CD4-positive, alpha-beta T cell treated with Interleukin-17A for 1 hour (primary cell): ENCODE measurements at regions not wholly inside any gene's neighbourhood (a gene's known extent, or its start where the extent isn't known, plus 50 kb on each side); places are given as distances from the start of the nearest gene placed in this dataset.
"Not testable (repeated sequence)": the region's sequence is repeated elsewhere in the genome, so short reads cannot be mapped to it uniquely, and the experiment has no call there.

Experiments used
- DNase-seq: peaks from one replicate; pipeline ENCODE4 v3.0.0-alpha.2; 2020

- no peak for DNase-seq
Measured at GRCh38 chr1:228945885-228946284, 210.6 kb downstream of the RHOU start.

DNA sequence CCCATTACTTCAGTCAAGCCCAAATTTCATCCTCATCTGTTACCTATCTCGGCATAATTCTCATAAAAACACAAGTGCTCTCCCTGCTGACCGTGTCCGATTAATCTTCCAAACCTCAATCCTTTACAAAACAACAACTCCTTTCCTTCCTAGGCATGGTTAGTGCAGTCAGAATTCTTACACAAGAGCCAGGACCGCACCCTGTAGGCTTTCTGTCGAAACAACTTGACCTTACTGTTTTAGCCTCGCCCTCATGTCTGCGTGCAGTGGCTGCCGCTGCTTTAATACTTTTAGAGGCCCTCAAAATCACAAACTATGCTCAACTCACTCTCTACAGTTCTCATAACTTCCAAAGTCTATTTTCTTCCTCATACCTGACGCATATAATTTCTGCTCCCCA lies 214.3 kb downstream of the RHOU start:
- DNase-seq = not testable (repeated sequence)

GRCh38 chr1:228953207-228953606 lies 217.9 kb downstream of the RHOU start:
- no peak for DNase-seq

DNA sequence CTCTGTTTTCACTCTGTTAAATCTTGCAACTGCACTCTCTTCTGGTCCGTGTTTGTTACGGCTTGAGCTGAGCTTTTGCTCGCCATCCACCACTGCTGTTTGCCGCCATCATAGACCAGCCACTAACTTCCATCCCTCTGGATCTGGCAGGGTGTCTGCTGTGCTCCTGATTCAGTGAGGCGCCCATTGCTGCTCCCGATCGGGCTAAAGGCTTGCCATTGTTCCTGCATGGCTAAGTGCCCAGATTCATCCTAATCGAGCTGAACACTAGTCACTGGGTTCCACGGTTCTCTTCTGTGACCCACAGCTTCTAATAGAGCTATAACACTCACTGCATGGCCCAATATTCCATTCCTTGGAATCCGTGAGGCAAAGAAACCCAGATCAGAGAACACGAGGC lies 218.5 kb downstream of the RHOU start:
- not testable (repeated sequence) for DNase-seq

DNA sequence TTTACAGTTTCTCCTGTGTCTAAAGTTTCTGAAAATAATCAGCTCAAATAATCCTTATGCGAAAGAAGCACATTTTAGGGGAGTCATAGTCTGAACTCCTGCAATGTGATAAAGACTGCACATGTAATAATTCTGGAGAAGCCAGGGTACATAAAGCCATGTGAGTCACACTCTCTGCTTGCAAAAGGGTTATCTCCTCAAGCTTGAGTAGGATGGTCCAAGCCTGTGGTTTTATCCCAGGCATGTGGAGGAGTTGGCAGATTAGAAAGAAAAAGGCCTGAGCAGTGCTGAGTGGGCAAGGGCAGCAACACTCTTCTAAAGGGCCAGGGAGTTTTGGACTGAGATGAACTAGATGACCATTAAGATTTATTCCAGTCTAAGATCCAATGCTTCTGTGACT lies 220.4 kb downstream of the RHOU start:
- no peak for DNase-seq

- no peak for DNase-seq
Measured at GRCh38 chr1:228956864-228957263, 221.6 kb downstream of the RHOU start.

DNA sequence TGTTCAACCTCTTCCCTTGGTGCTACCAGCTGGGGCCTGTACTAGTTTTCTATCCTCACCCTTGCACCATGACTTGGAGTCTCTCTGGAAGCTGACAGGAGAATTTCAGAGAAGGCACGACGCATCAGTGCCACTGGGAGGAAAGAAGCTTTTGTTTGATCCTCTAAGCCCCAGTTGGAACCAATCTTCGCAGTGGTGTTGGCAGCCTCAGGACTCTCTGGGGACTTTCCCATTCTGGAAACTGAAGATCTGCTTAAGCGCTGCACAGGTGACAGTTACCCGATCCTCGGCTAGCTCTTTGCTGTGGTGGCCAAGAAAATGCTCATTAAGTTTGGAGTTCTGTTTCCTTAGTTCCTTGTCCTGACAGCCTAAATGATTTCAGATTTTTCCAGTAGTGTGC lies 222.3 kb downstream of the RHOU start:
- DNase-seq = no peak

DNA sequence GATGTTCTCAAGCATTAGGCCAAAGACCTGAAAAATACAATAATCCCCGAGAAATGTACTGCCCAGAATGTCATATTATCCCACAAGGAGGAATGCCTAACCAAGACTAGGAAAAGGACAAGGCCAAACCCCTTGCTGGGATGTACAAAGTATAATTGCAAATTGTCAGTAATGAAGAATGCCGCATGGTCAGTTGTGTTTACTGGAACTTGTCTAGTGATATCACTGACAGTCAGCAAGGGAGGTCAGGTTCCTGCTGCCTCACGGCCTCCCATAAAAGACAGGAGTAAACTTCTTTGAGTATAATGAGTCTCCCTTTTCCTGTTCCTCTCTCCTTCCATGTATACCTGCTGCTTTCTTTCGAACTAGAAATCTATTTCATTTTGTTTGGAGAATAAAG lies 222.8 kb downstream of the RHOU start:
- no peak for DNase-seq

DNA sequence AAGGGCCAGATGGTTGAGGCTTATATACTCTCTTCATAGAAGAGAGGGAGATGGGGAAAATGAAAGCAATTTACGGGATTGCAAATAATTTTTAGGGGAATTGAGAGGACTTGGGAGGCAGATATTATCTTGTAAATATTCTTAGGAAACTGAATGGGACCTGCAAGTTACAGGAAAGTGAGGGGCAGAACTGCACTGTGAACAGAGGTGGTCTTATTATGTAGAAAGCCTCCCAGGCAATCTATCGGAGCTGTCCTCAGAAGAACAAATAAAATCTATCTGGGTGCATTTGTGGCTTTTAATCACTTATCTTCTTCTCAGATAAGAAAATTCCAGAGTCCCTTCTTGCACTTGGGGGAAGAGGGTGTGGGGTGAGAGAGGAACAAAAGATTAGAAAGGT lies 223.5 kb downstream of the RHOU start:
- DNase-seq = no peak

- no peak for DNase-seq
Measured at GRCh38 chr1:228960705-228961104, 225.4 kb downstream of the RHOU start.

- DNase-seq = no peak
Measured at GRCh38 chr1:228961511-228961910, 226.2 kb downstream of the RHOU start.

GRCh38 chr1:228963795-228964177 lies 228.5 kb downstream of the RHOU start:
- no peak for DNase-seq

DNA sequence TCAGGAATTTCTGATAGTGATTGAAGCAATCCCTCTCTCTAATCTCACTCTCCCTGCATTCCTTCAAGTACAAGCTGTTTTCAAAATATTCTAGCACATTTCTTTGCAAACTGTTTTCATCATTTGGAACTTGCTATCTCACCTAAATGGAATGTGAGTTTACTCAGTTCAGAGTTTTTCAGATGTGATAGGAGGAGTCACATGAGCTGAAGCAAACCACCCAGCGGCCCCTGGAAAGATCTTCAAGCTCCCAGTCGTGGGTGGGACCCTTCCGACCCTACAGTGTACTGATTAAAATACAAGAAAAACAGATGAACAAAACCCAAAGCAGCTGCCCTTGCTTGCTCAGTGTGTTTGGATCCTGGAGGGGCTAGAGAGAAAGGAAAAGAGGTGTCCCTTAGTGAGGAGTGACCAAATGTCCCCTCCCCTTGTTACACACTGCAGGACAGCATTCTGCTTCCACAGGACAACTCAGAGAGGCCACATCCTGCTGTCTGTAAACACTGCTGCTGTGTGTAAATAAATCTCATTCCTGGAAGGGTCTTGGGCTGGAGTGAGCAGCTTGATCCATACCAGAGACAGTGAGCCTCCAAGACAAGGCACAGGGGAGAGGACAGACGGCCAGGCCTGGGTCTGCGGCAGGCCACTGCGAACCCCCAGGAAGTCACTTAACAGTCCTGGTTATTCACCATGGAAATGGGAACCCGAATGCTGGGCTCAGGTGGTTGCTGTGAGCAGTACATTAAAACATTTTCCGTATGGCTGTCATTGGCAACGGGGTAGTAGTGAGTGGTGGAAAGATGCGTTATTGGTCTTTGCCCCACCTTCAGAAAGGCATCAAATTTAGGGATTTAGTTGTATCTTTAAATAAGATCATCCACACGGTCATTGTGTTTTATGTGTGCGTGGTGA lies 229.2 kb downstream of the RHOU start:
- no peak for DNase-seq

DNA sequence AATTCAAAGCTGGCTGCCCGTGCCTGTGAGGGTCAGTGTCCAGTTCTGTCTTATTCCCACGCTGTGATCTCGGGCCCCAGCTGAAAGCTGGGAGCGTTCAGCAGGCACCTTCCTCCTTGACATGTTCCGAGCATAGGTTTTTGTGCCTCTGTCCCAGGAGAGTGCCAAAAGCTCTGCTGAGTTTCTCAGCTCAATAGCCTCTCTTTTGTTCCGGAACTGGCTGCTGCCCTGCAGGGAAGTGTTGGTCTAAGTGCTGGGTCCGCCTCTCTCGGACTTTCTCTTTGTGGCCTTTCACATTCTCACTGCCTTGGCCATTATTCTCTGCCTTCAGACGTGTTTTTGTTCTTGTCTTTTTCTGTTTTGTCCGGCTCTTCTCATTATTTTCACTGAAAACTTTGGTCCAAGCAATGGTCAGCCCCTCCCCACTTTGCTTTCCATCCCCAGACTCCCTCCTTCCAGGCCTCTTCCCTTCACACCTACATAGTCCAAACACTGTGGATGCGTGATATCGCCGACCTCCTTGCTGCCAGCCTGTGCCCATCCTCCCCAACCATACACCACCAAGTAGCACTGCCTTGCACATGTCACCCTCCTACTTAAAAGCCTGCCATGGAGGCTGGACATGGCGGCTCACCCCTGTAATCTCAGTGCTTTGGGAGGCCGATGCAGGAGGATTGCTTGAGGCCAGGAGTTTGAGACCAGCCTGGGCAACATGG lies 233.8 kb downstream of the RHOU start:
- no peak for DNase-seq

DNA sequence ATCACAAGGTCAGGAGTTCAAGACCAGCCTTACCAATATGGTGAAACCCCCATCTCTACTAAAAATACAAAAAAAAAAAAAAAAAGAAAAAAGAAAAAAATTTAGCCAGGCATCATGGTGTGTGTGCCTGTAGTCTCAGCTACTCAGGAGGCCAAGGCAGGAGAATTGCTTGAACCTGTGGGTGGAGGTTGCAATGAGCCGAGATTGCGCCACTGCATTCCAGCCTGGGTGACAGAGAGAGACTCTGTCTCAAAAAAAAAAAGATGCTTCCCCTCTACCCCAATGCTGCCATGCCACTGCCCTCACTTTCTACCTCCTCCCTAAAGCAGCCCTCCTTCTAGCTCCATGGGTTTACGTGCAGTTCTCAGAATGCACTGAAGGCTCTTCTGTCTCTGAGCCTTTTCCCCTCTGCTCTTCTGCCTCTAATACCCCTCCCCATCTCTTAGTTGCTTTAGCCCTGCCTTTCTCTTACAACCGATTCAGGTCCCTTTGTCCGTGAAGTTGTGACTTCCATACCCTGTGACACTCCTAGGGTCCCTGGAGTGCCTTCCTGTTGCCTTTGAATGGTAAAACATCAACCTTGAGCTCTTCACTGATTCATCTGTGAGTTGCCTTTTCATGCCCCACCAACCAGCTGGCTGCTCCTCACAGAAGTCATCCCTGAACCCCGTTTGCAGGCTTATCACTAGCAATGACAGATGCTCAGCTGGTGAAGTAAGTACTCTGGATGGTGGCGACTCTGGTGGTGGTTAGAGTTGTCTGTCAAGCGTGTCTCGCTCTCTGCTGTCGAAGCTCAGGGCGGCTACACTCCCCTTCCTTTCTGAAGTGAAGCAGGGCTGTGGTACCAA lies 234.9 kb downstream of the RHOU start:
- no peak for DNase-seq

DNA sequence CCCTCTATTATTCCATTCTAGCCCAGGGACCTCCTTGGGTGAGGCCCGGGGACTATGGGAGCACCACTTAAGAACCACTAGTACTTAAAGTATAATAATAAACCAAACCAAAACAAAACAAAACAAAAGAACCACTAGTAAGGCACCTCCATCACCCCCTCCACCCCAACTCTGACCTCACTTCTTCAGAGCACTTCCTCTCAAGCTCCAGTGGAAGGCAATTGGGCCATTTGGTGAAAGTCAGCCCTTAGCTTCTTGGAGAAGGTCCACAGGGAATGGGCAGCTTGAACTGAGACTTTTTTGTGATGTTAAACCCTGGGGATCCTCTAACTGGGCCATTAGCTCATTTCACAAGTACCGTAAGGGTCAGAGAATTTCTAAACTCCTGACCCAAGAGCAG lies 237.3 kb downstream of the RHOU start:
- no peak for DNase-seq

DNA sequence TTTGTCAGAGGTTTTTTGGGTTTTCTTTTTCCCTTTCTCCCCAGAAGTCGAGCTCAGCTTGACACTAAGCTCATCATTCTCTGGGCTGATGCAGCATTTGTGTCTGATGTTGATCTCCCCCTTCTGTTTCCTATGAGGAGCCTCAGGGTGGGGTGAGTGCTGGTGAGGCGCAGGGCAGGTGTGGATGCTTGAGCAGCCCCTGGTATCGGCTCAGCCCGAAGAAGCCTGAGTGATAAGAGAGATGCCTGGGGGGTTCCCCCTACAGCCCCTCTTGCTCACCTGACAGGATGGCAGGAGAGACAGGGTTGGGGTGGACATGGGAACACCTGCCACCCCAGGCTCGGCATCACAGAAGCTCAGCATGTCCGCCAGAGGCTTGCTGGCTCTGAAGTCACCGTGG lies 239.0 kb downstream of the RHOU start:
- no peak for DNase-seq

- DNase-seq = no peak
Measured at GRCh38 chr1:228975238-228975907, 240.1 kb downstream of the RHOU start.

- DNase-seq = no peak
Measured at GRCh38 chr1:228976316-228976715, 241.0 kb downstream of the RHOU start.

DNA sequence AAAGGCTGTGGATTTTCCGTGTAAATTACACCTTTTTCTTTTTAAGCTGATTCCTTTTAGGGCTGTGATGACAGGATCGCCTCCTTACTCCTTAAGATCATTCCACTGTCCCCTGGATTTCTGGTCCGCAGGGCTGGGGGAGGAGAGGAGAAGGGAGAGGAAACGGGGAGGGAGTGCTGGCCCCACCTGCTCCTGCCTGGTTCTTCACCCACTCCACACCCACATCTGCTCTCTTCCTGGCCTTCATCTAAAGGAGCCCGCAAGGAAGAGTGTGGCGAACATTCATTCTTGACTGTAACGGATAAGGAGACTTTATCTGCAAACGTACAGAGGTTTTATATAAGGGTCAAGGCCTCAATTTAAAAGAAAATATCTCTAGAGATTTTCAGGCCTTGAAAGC lies 242.0 kb downstream of the RHOU start:
- no peak for DNase-seq

- no peak for DNase-seq
Measured at GRCh38 chr1:228977741-228978140, 242.5 kb downstream of the RHOU start.

DNA sequence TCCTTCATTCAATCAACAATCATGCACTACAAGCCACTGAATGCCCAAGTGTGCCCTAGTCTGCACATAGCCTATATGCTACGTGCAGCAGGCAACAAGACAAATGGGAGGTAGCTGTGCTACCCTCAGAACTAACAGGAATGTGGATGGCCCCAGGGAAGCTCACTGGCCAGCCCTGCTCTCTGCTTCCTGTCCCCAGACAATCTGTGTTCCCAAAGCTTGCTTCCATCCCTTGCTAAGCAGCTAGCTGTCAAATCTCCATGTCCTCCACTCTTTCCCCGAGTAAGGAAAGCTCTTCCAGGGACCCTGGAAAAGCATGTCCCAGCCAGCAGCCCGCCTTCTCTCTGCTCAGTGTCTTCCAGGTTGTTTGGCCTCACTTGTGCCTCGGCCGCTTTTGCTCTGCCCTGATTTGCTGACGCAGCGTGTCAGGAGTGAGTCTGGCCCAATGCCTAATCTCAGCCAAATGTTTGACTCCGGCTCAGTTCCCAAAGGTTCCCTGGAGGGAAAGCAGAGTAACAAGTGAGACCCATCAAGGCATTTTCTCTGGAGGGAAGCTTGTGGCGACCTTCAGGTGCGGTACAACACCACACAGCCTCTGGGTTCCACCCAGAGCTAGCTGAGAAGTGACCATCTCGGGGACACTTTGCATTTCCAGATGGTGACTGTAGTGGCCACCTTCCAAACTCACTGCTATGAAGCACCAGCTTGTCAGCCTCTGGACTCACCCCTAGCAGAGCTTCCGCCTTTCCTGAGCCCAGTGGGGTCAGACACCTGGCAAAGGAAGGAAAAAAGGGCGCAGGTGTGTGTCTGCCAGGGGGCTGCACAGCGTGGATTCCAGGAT lies 243.4 kb downstream of the RHOU start:
- no peak for DNase-seq
